Astrocyte (in vitro differentiated cells and primary cell): ENCODE measurements at regions not wholly inside any gene's neighbourhood (a gene's known extent, or its start where the extent isn't known, plus 50 kb on each side); places are given as distances from the start of the nearest gene placed in this dataset.

Experiments used
- DNase-seq: peaks from one replicate; pipeline ENCODE4 v3.0.0-alpha.2; 2010; ENCODE audit warnings: low read depth
- FAIRE-seq: peaks from 2 replicates; lab custom pipeline; 2011; peaks lifted over from hg19 to GRCh38; lab: Jason Lieb, UNC
- H2AFZ ChIP-seq: 2 replicates; pipeline ENCODE4 v1.6.0; 2012; ENCODE audit warnings: low read depth, low read length, inconsistent platforms
- H3K27ac ChIP-seq: 2 replicates; pipeline ENCODE4 v1.5.1; 2011; ENCODE audit warnings: low read depth, low read length, inconsistent platforms
- H3K27me3 ChIP-seq: 2 replicates; pipeline ENCODE4 v1.6.0; 2011; ENCODE audit warnings: low read length, inconsistent platforms; ENCODE audit not compliant: insufficient read depth
- H3K36me3 ChIP-seq: 2 replicates; pipeline ENCODE4 v1.5.1; 2011; ENCODE audit warnings: low read length, inconsistent platforms; ENCODE audit not compliant: insufficient read depth
- H3K4me1 ChIP-seq: 2 replicates; pipeline ENCODE4 v1.5.1; 2011; ENCODE audit warnings: low read length, inconsistent platforms; ENCODE audit not compliant: insufficient read depth
- H3K4me2 ChIP-seq: 2 replicates; pipeline ENCODE4 v1.6.0; 2012; ENCODE audit warnings: low read length, inconsistent platforms
- H3K4me3 ChIP-seq: 2 replicates; pipeline ENCODE4 v1.5.1; 2011; ENCODE audit warnings: low read depth, mild to moderate bottlenecking, low read length, inconsistent platforms; ENCODE audit not compliant: insufficient read depth
- H3K79me2 ChIP-seq: 2 replicates; pipeline ENCODE4 v1.6.0; 2012; ENCODE audit warnings: mild to moderate bottlenecking, low read length, inconsistent platforms; ENCODE audit not compliant: insufficient read depth
- H3K9ac ChIP-seq: 2 replicates; pipeline ENCODE4 v1.6.0; 2012; ENCODE audit warnings: mild to moderate bottlenecking, low read length, inconsistent platforms
- H3K9me3 ChIP-seq: 2 replicates; pipeline ENCODE4 v1.5.1; 2012; ENCODE audit warnings: low read depth, mild to moderate bottlenecking, low read length, inconsistent platforms; ENCODE audit not compliant: insufficient read depth
- H4K20me1 ChIP-seq: 2 replicates; pipeline ENCODE4 v1.6.0; 2012; ENCODE audit warnings: low read length, inconsistent platforms; ENCODE audit not compliant: insufficient read depth
- H3K27ac Mint-ChIP-seq: one replicate; pipeline ENCODE4 v1.8.0; 2021; ENCODE audit warnings: mild to moderate bottlenecking, mixed read lengths; ENCODE audit not compliant: unreplicated experiment
- H3K27me3 Mint-ChIP-seq: one replicate; pipeline ENCODE4 v1.8.0; 2021; ENCODE audit warnings: low read depth, mixed read lengths; ENCODE audit not compliant: unreplicated experiment
- H3K36me3 Mint-ChIP-seq: one replicate; pipeline ENCODE4 v1.8.0; 2021; ENCODE audit warnings: low read depth, mixed read lengths; ENCODE audit not compliant: unreplicated experiment
- H3K4me1 Mint-ChIP-seq: one replicate; pipeline ENCODE4 v1.8.0; 2021; ENCODE audit warnings: low read depth, mixed read lengths; ENCODE audit not compliant: unreplicated experiment
- H3K4me3 Mint-ChIP-seq: one replicate; pipeline ENCODE4 v1.8.0; 2021; ENCODE audit warnings: mild to moderate bottlenecking, moderate library complexity, mixed read lengths; ENCODE audit not compliant: unreplicated experiment
- H3K9me3 Mint-ChIP-seq: one replicate; pipeline ENCODE4 v1.8.0; 2021; ENCODE audit warnings: mild to moderate bottlenecking, mixed read lengths; ENCODE audit not compliant: unreplicated experiment
- CTCF ChIP-seq: IDR thresholded peaks from 2 replicates; pipeline ENCODE4 v1.5.1; 2011; ENCODE audit warnings: low read depth, mild to moderate bottlenecking, inconsistent platforms, low read length, moderate library complexity; ENCODE audit not compliant: insufficient read depth
- EZH2 ChIP-seq: IDR thresholded peaks from 2 replicates; pipeline ENCODE4 v1.6.1; 2012; ENCODE audit warnings: mild to moderate bottlenecking, low read length, inconsistent platforms; ENCODE audit not compliant: insufficient read depth

- H3K4me3 Mint-ChIP-seq = no peak overlapping the region
- TF ChIP-seq EZH2 (no peak), CTCF (no peak)
- H3K36me3 ChIP-seq = no peaks in the 10 kb centered on the region
- FAIRE-seq (no peak), DNase-seq (no peak)
- H3K36me3 Mint-ChIP-seq = no peaks in the 10 kb centered on the region
- no peak overlapping the region for H3K4me3 ChIP-seq
- H3K4me2 ChIP-seq = no peak overlapping the region
- no peaks in the 10 kb centered on the region for H3K9me3 Mint-ChIP-seq
- H3K27ac Mint-ChIP-seq = no peak overlapping the region
- no peaks in the 10 kb centered on the region for H3K9me3 ChIP-seq
- H3K9ac ChIP-seq = no peak overlapping the region
- no peak overlapping the region for H3K27ac ChIP-seq
- H3K27me3 ChIP-seq = no peaks in the 10 kb centered on the region
- no peaks in the 10 kb centered on the region for H3K27me3 Mint-ChIP-seq
- no peaks in the 10 kb centered on the region for H3K79me2 ChIP-seq
- H3K4me1 Mint-ChIP-seq = no peaks in the 10 kb centered on the region
- no peaks in the 10 kb centered on the region for H4K20me1 ChIP-seq
- no peak overlapping the region for H2AFZ ChIP-seq
- H3K4me1 ChIP-seq = no peaks in the 10 kb centered on the region
Observed at GRCh38 chr12:19657118-19657731, 217.9 kb downstream of the AEBP2 start.

- Mint-ChIP-seq H3K4me1 (no peaks in the 10 kb centered on the region), H3K9me3 (no peaks in the 10 kb centered on the region), H3K36me3 (no peaks in the 10 kb centered on the region), H3K27me3 (no peaks in the 10 kb centered on the region), H3K27ac (no peak overlapping the region), H3K4me3 (no peak overlapping the region)
- DNase-seq (no peak), FAIRE-seq (no peak)
- no peaks in the 10 kb centered on the region for H3K4me1 ChIP-seq
- no peaks in the 10 kb centered on the region for H4K20me1 ChIP-seq
- H3K27ac ChIP-seq = no peak overlapping the region
- H3K9me3 ChIP-seq = no peaks in the 10 kb centered on the region
- H3K27me3 ChIP-seq = no peaks in the 10 kb centered on the region
- H2AFZ ChIP-seq = no peak overlapping the region
- no peak overlapping the region for H3K4me3 ChIP-seq
- no peaks in the 10 kb centered on the region for H3K36me3 ChIP-seq
- H3K79me2 ChIP-seq = no peaks in the 10 kb centered on the region
- TF ChIP-seq CTCF (no peak), EZH2 (no peak)
- no peak overlapping the region for H3K4me2 ChIP-seq
- no peak overlapping the region for H3K9ac ChIP-seq
Observed at GRCh38 chr12:19657732-19658130, 218.4 kb downstream of the AEBP2 start.

DNA sequence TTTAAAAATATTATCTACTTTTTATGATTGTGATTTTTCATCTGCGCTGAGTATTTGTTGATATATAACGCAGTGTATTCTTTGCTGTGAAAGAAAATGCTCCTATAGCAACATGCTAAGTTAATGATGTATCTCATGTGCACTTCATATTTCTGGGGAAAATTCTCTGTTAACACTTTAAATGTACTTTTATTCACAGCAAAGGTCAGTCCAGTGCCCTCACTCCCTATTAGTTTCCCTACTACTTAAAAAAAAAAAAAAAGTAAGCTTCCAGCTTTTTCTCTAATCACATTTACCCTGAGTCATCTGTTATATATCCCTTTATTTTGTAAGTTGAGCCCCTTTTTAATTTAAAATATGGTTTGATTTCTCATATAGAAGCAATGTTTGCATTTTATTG is 219.8 kb downstream of the AEBP2 start:
- Mint-ChIP-seq H3K9me3 (no peaks in the 10 kb centered on the region), H3K27ac (no peak overlapping the region), H3K4me3 (no peak overlapping the region), H3K27me3 (no peaks in the 10 kb centered on the region), H3K4me1 (no peaks in the 10 kb centered on the region), H3K36me3 (no peaks in the 10 kb centered on the region)
- H3K4me2 ChIP-seq = no peak overlapping the region
- no peaks in the 10 kb centered on the region for H4K20me1 ChIP-seq
- no peaks in the 10 kb centered on the region for H3K79me2 ChIP-seq
- H3K27me3 ChIP-seq = no peaks in the 10 kb centered on the region
- TF ChIP-seq CTCF = no peak
- no peak for TF ChIP-seq EZH2
- no peaks in the 10 kb centered on the region for H3K9me3 ChIP-seq
- FAIRE-seq (no peak), DNase-seq (no peak)
- no peaks in the 10 kb centered on the region for H3K36me3 ChIP-seq
- no peak overlapping the region for H3K27ac ChIP-seq
- no peak overlapping the region for H2AFZ ChIP-seq
- H3K9ac ChIP-seq = no peak overlapping the region
- no peaks in the 10 kb centered on the region for H3K4me1 ChIP-seq
- H3K4me3 ChIP-seq = no peak overlapping the region
